Endothelial cell of umbilical vein (primary cell): ENCODE measurements at regions not wholly inside any gene's neighbourhood (a gene's known extent, or its start where the extent isn't known, plus 50 kb on each side); places are given as distances from the start of the nearest gene placed in this dataset.

Source experiments
- CTCF ChIP-seq, 2 donors: IDR thresholded peaks; 1 replicate in 1 of 2; 2 replicates in 1 of 2; pipeline ENCODE4 v1.5.1; 2011; ENCODE audit warnings: low read length in 2 of 2, mild to moderate bottlenecking in 2 of 2, moderate library complexity in 2 of 2, control low read depth in 1 of 2, inconsistent platforms in 1 of 2, low read depth in 1 of 2; ENCODE audit not compliant: insufficient read depth in 1 of 2; ENCODE audit errors: extremely low read depth in 1 of 2
- EZH2 ChIP-seq: IDR thresholded peaks from 2 replicates; pipeline ENCODE4 v1.6.1; 2012; ENCODE audit warnings: borderline replicate concordance, low read depth, mild to moderate bottlenecking, moderate library complexity, low read length, inconsistent platforms; ENCODE audit not compliant: severe bottlenecking
- POLR2A ChIP-seq: IDR thresholded peaks from 2 replicates; pipeline ENCODE4 v1.6.1; 2012; ENCODE audit warnings: low read depth, mild to moderate bottlenecking, control low read depth, low read length
- POLR2AphosphoS5 ChIP-seq: IDR thresholded peaks from 2 replicates; pipeline ENCODE4 v1.6.1; 2012; ENCODE audit warnings: low read depth, mild to moderate bottlenecking, control low read depth, low read length, moderate library complexity; ENCODE audit not compliant: insufficient read depth

- TF ChIP-seq CTCF (IDR thresholded peaks at IDR 0.05; ENCODE audit: extremely low read depth in 1 of 2, insufficient read depth in 1 of 2, low read depth in 1 of 2, low read length in 2 of 2) (no peak), POLR2A (no peak), EZH2 (no peak), POLR2AphosphoS5 (no peak)
These were observed 399.0 kb downstream of the LRRC70 start for GRCh38 chr5:62977661-62978060.
